MM.1S (cell line): ENCODE measurements at regions not wholly inside any gene's neighbourhood (a gene's known extent, or its start where the extent isn't known, plus 50 kb on each side); places are given as distances from the start of the nearest gene placed in this dataset.

Source experiments
- DNase-seq: peaks from one replicate; pipeline ENCODE4 v3.0.0-alpha.2; 2015
- H2AFZ ChIP-seq: fragments of 300-600 bp; sonication (generic); 2 replicates; pipeline ENCODE4 v1.6.0; 2016; ENCODE audit warnings: antibody characterized with exemption, low read length
- H3F3A ChIP-seq: fragments of 300-600 bp; sonication (generic); 2 replicates; pipeline ENCODE4 v1.6.1; 2016; ENCODE audit warnings: mild to moderate bottlenecking, antibody characterized with exemption, low read length, moderate library complexity, mixed read lengths; ENCODE audit not compliant: insufficient read depth
- H3K27ac ChIP-seq: fragments of 300-600 bp; sonication (generic); 2 replicates; pipeline ENCODE4 v1.5.1; 2016; ENCODE audit warnings: mild to moderate bottlenecking, low read length
- H3K27me3 ChIP-seq: fragments of 300-600 bp; sonication (generic); replicated peaks from 2 replicates; pipeline ENCODE4 v1.6.0; 2016; ENCODE audit warnings: low read length; ENCODE audit not compliant: insufficient read depth
- H3K36me3 ChIP-seq: fragments of 300-600 bp; sonication (generic); replicated peaks from 2 replicates; pipeline ENCODE4 v1.6.1; 2016; ENCODE audit warnings: mild to moderate bottlenecking, low read length, mixed read lengths; ENCODE audit not compliant: insufficient read depth
- H3K4me1 ChIP-seq: fragments of 300-600 bp; sonication (generic); 2 replicates; pipeline ENCODE4 v1.6.1; 2016; ENCODE audit warnings: low read length, mixed read lengths
- H3K4me2 ChIP-seq: fragments of 300-600 bp; sonication (generic); 2 replicates; pipeline ENCODE4 v1.6.0; 2016; ENCODE audit warnings: low read depth, low read length
- H3K4me3 ChIP-seq: fragments of 300-600 bp; sonication (generic); 2 replicates; pipeline ENCODE4 v1.5.1; 2016; ENCODE audit warnings: low read length, mixed read lengths
- H3K79me2 ChIP-seq: fragments of 300-600 bp; sonication (generic); 2 replicates; pipeline ENCODE4 v1.6.1; 2016; ENCODE audit warnings: mixed run types, low read length, mixed read lengths
- H3K9ac ChIP-seq: fragments of 300-600 bp; sonication (generic); 2 replicates; pipeline ENCODE4 v1.6.1; 2016; ENCODE audit warnings: low read length, mixed read lengths
- H3K9me2 ChIP-seq: fragments of 300-600 bp; sonication (generic); replicated peaks from 2 replicates; pipeline ENCODE4 v1.6.1; 2016; ENCODE audit warnings: mild to moderate bottlenecking, low read length, mixed read lengths; ENCODE audit not compliant: insufficient read depth
- H3K9me3 ChIP-seq: fragments of 300-600 bp; sonication (generic); replicated peaks from 2 replicates; pipeline ENCODE4 v1.6.1; 2016; ENCODE audit warnings: mild to moderate bottlenecking, low read length, mixed read lengths; ENCODE audit not compliant: insufficient read depth
- H4K20me1 ChIP-seq: fragments of 300-600 bp; sonication (generic); 2 replicates; pipeline ENCODE4 v1.6.1; 2016; ENCODE audit warnings: mild to moderate bottlenecking, low read length, moderate library complexity, mixed read lengths; ENCODE audit not compliant: insufficient read depth
- CTCF ChIP-seq: fragments of 300-600 bp; sonication (generic); IDR thresholded peaks from 2 replicates; pipeline ENCODE4 v1.5.1; 2016; ENCODE audit warnings: antibody characterized with exemption, low read length, mixed read lengths
- EZH2 ChIP-seq: fragments of 300-600 bp; sonication (generic); optimal IDR thresholded peaks from 2 replicates; pipeline ENCODE3; 2017; ENCODE audit warnings: low read depth, mild to moderate bottlenecking, antibody characterized with exemption, low read length, mixed read lengths
- EZH2phosphoT487 ChIP-seq: fragments of 300-600 bp; sonication (generic); IDR thresholded peaks from 2 replicates; pipeline ENCODE4 v1.6.1; 2018; ENCODE audit warnings: antibody characterized with exemption, low read length

GRCh38 chr2:122635686-122636085 is 880.2 kb downstream of the TSN start:
- Histone ChIP-seq H3K36me3 (no peaks in the 10 kb centered on the region), H3K9me2 (no peaks in the 10 kb centered on the region), H3F3A (no peaks in the 10 kb centered on the region), H3K4me3 (no peak overlapping the region), H3K27ac (no peak overlapping the region), H3K79me2 (no peaks in the 10 kb centered on the region), H3K9ac (no peak overlapping the region), H3K4me1 (no peaks in the 10 kb centered on the region), H4K20me1 (no peaks in the 10 kb centered on the region), H3K9me3 (no peaks in the 10 kb centered on the region), H2AFZ (no peak overlapping the region), H3K27me3 (no peaks in the 10 kb centered on the region), H3K4me2 (no peak overlapping the region)
- TF ChIP-seq CTCF (no peak), EZH2 (no peak), EZH2phosphoT487 (no peak)
- DNase-seq = no peak

GRCh38 chr2:122636097-122636496 is 880.6 kb downstream of the TSN start:
- H3K27me3 ChIP-seq = no peaks in the 10 kb centered on the region
- no peaks in the 10 kb centered on the region for H3K4me1 ChIP-seq
- H3K36me3 ChIP-seq = no peaks in the 10 kb centered on the region
- no peak overlapping the region for H3K4me3 ChIP-seq
- H3K9me3 ChIP-seq = no peaks in the 10 kb centered on the region
- H3K9ac ChIP-seq = no peak overlapping the region
- no peak overlapping the region for H2AFZ ChIP-seq
- TF ChIP-seq EZH2phosphoT487 = no peak
- TF ChIP-seq EZH2 = no peak
- no peak for TF ChIP-seq CTCF
- no peaks in the 10 kb centered on the region for H3K9me2 ChIP-seq
- no peaks in the 10 kb centered on the region for H3F3A ChIP-seq
- H3K27ac ChIP-seq = no peak overlapping the region
- no peaks in the 10 kb centered on the region for H4K20me1 ChIP-seq
- no peak for DNase-seq
- H3K79me2 ChIP-seq = no peaks in the 10 kb centered on the region
- H3K4me2 ChIP-seq = no peak overlapping the region

- no peaks in the 10 kb centered on the region for H3K9me2 ChIP-seq
- no peaks in the 10 kb centered on the region for H3K9me3 ChIP-seq
- H3F3A ChIP-seq = no peaks in the 10 kb centered on the region
- H3K27ac ChIP-seq = no peak overlapping the region
- H3K27me3 ChIP-seq = no peaks in the 10 kb centered on the region
- no peak overlapping the region for H2AFZ ChIP-seq
- no peak for TF ChIP-seq EZH2phosphoT487
- no peak for TF ChIP-seq EZH2
- TF ChIP-seq CTCF = no peak
- H3K9ac ChIP-seq = no peak overlapping the region
- H3K4me3 ChIP-seq = no peak overlapping the region
- H3K79me2 ChIP-seq = no peaks in the 10 kb centered on the region
- no peaks in the 10 kb centered on the region for H3K36me3 ChIP-seq
- H3K4me2 ChIP-seq = no peak overlapping the region
- no peak for DNase-seq
- H3K4me1 ChIP-seq = no peaks in the 10 kb centered on the region
- no peaks in the 10 kb centered on the region for H4K20me1 ChIP-seq
Measured at GRCh38 chr2:122639176-122639575, 883.7 kb downstream of the TSN start.

GRCh38 chr2:122639711-122640110 is 884.3 kb downstream of the TSN start:
- H3K27ac ChIP-seq = no peak overlapping the region
- H2AFZ ChIP-seq = no peak overlapping the region
- no peaks in the 10 kb centered on the region for H3F3A ChIP-seq
- H4K20me1 ChIP-seq = no peaks in the 10 kb centered on the region
- no peaks in the 10 kb centered on the region for H3K9me3 ChIP-seq
- H3K9me2 ChIP-seq = no peaks in the 10 kb centered on the region
- no peak overlapping the region for H3K4me3 ChIP-seq
- no peaks in the 10 kb centered on the region for H3K4me1 ChIP-seq
- no peak overlapping the region for H3K4me2 ChIP-seq
- H3K36me3 ChIP-seq = no peaks in the 10 kb centered on the region
- H3K9ac ChIP-seq = no peak overlapping the region
- no peaks in the 10 kb centered on the region for H3K79me2 ChIP-seq
- DNase-seq = no peak
- no peaks in the 10 kb centered on the region for H3K27me3 ChIP-seq
- TF ChIP-seq CTCF = no peak
- no peak for TF ChIP-seq EZH2phosphoT487
- TF ChIP-seq EZH2 = no peak
